GM10248 (cell line): ENCODE measurements at regions not wholly inside any gene's neighbourhood (a gene's known extent, or its start where the extent isn't known, plus 50 kb on each side); places are given as distances from the start of the nearest gene placed in this dataset.

Experiments used
- CTCF ChIA-PET: fragments of 300-600 bp; sonication (Branson Sonifier 250); formaldehyde crosslinking; extraction: SDS; loops from one replicate; lab custom pipeline; 2021; ENCODE audit warnings: antibody characterized with exemption; lab: Yijun Ruan, JAX
- POLR2A ChIA-PET: fragments of 350-650 bp; sonication (Branson Sonifier 250); formaldehyde crosslinking; extraction: SDS; loops from one replicate; lab custom pipeline; 2020; ENCODE audit warnings: antibody characterized with exemption; lab: Yijun Ruan, JAX
- DNase-seq: peaks from one replicate; pipeline ENCODE4 v3.0.0; 2012; ENCODE audit errors: extremely low spot score
- CTCF ChIP-seq: IDR thresholded peaks from 2 replicates; pipeline ENCODE4 v1.5.1; 2012; ENCODE audit warnings: mild to moderate bottlenecking, low read depth; ENCODE audit errors: extremely low read depth, missing control alignments, control extremely low read depth

DNA sequence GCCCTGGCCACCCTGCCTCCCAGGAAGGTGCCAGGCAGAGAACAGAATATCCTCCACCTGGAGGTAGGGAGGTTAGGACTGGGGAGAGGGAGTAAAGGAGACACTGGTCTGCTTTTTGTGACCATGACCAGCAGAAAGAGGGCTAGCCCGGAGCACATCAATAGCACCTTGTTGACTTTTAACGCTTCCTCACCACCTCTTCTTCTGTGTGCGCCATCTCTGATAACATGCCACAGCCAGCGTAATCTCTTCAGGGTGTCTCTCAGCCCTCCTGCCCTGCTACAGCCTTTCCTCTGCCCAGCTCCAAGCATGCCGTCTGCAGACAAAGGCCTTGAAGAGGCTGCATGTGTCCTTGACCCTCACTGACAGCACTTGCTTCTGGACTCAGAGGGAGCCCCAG lies 50.9 kb upstream of the GJA5 start:
- DNase-seq, result no peak
- no peak for TF ChIP-seq CTCF
- CTCF ChIA-PET, result interaction anchor here (1.2 to 2.4 kb wide), 2 partner anchors 12 to 30 kb away, joined by 3 to 9 read pairs; no protein-coding TSS in a partner anchor
- POLR2A ChIA-PET, result no interaction called here

DNA sequence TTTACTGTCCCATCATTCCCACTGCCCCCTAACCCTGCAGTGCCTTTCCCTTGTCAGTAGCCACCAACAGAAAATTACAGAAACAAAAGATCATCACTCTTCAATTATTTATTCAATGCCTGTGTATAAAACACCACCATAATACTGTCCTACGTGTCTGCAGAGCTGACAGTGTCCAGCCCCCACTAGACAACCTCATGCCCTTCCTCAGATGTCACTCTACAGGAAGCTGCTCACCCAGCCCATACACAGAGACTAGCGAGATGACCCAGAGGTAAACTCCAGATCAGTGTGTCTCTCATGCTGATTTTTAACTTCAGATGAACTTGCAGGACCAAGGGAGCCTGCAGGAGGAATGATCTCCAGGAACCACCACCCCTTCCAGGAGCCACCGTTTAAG lies 51.3 kb upstream of the GJA5 start:
- DNase-seq, result no peak
- ChIA-PET POLR2A (no interaction called here), CTCF (interaction anchor here (2.4 kb wide), 1 partner anchor 12 kb away, joined by 9 read pairs; no protein-coding TSS in a partner anchor)
- TF ChIP-seq CTCF, result no peak

DNA sequence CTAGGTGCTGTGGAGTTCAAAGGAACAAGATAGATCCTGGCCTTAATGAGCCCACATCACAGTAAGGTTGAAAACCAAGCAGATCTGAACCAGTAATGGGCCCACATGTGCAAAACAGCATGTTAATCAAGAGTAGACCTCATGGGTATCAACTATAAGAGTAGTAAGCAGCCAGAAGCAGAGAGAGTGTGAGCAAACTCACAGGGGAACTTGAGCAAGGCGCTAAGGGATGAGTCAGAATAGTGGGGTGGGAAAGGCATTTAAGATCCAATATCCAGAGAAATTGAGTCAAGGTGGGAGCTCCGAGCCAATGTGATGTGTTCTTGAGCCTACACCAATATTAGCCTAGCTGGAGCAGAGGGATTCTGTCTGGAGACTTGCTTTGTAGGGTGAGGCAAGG lies 52.4 kb upstream of the GJA5 start:
- ChIA-PET CTCF (interaction anchor here (2.4 kb wide), 1 partner anchor 11 kb away, joined by 9 read pairs; no protein-coding TSS in a partner anchor), POLR2A (no interaction called here)
- DNase-seq, result no peak
- TF ChIP-seq CTCF, result no peak

DNA sequence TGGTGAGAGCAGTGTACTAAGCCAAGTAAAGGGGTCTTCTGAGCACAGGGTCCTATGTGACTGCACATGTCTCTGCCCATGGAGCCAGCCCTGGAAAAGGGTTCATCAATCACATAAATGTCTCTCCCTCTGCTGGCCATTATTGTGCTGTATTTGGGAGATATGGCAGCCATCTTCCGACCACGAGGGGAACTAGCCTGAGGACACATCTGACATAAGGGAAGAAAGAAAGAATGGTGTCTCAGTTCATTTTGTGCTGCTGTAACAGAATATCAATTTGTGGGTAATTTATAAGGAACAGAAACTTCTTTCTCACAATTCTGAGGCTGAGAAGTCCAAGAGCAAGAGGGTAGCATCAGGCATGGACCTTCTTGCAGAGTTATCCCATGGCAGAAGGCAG lies 55.1 kb upstream of the GJA5 start:
- no peak for DNase-seq
- CTCF ChIA-PET, result no interaction called here
- no peak for TF ChIP-seq CTCF
- POLR2A ChIA-PET, result no interaction called here

DNA sequence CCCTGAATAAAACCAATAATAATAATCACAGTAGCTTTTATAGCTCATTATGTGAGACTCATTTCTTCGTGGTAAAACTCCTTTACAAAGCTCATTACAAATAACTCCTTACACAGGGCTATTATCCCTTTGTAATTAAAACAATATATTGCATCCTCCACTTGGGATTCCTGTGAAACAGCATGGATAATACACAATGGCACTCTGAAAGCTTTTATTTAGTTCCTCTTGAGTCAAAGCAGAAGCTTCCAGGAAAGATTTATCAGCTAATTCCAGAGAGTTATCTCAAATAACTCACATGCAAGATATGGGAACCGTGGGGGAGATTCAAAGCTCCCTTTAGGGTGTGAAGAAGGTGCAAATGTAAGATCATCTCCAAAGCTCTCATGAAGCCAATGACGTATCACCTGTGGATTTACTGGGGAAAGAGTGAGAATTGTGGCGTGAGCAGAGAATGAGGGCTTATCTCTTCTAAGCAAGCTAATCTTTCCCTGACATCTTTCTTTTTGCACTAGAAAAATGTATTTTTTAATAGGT lies 60.4 kb upstream of the GJA5 start:
- DNase-seq, result no peak
- ChIA-PET CTCF (interaction anchor here (1.2 kb wide), 1 partner anchor 12 kb away, joined by 3 read pairs; no protein-coding TSS in a partner anchor), POLR2A (no interaction called here)
- no peak for TF ChIP-seq CTCF

GRCh38 chr1:147821883-147822282 lies 61.5 kb upstream of the GJA5 start:
- ChIA-PET CTCF (interaction anchor here (1.1 kb wide), 1 partner anchor 24 kb away, joined by 3 read pairs; no protein-coding TSS in a partner anchor), POLR2A (no interaction called here)
- TF ChIP-seq CTCF, result no peak
- no peak for DNase-seq
